ENCODE measurements at regions not wholly inside any gene's neighbourhood (a gene's known extent, or its start where the extent isn't known, plus 50 kb on each side); places are given as distances from the start of the nearest gene placed in this dataset.

- TF ChIP-seq, protein P1, sequence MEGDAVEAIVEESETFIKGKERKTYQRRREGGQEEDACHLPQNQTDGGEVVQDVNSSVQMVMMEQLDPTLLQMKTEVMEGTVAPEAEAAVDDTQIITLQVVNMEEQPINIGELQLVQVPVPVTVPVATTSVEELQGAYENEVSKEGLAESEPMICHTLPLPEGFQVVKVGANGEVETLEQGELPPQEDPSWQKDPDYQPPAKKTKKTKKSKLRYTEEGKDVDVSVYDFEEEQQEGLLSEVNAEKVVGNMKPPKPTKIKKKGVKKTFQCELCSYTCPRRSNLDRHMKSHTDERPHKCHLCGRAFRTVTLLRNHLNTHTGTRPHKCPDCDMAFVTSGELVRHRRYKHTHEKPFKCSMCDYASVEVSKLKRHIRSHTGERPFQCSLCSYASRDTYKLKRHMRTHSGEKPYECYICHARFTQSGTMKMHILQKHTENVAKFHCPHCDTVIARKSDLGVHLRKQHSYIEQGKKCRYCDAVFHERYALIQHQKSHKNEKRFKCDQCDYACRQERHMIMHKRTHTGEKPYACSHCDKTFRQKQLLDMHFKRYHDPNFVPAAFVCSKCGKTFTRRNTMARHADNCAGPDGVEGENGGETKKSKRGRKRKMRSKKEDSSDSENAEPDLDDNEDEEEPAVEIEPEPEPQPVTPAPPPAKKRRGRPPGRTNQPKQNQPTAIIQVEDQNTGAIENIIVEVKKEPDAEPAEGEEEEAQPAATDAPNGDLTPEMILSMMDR (IDR thresholded peaks at IDR 0.05), result no peak
- TF ChIP-seq POLR2A (IDR thresholded peaks at IDR 0.05), result no peak
- no peak for DNase-seq
- H3K4me3 ChIP-seq, result no peak overlapping the region
- intact Hi-C loops (cut with DNase I), result no loop called here
- H3K9me3 ChIP-seq (replicated peaks in 1 of 3), result no peaks in the 10 kb centered on the region
- no peaks in the 10 kb centered on the region for H3K4me1 ChIP-seq (replicated peaks in 1 of 2)
- no peaks in the 10 kb centered on the region for H3K36me3 ChIP-seq (replicated peaks in 1 of 2)
- WGBS, 4 donors, result 55 to 67% (median 60%) methylated on average over 2 of the region's 2 CpGs
- H3K27ac ChIP-seq, result no peak overlapping the region
- no peaks in the 10 kb centered on the region for H3K27me3 ChIP-seq
Measured at GRCh38 chr5:164175083-164175482, 669.7 kb downstream of the MAT2B start.

DNA sequence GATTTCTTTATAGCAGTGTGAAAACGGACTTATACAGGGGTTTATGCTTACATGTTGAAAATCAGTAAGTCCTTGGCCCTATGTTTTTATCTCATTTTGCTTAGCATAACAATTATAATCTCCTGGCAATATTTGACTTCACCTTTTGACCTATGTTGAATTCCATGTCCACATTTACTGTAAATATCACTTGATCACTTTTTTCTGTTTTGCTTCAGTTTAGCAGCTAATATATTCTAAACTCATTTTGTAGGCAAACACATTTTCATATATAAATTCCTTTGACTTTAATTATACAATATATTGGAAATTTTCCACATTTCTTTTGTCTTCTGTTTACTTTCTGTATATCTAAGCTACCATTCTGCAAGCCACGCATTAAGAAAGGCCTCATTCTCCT lies 674.0 kb downstream of the MAT2B start:
- DNase-seq, result no peak
- no peaks in the 10 kb centered on the region for H3K4me1 ChIP-seq (replicated peaks in 1 of 2)
- H3K4me3 ChIP-seq, result no peak overlapping the region
- no peaks in the 10 kb centered on the region for H3K36me3 ChIP-seq (replicated peaks in 1 of 2)
- intact Hi-C loops (cut with DNase I), result no loop called here
- no peaks in the 10 kb centered on the region for H3K9me3 ChIP-seq (replicated peaks in 1 of 3)
- TF ChIP-seq, protein P1 (IDR thresholded peaks at IDR 0.05), result no peak
- no peak for TF ChIP-seq POLR2A (IDR thresholded peaks at IDR 0.05)
- H3K27me3 ChIP-seq, result no peaks in the 10 kb centered on the region
- WGBS, 4 donors, result 61 to 91% (median 80%) methylated on average over 2 of the region's 2 CpGs
- H3K27ac ChIP-seq, result no peak overlapping the region

- Histone ChIP-seq H3K4me3 (no peak overlapping the region), H3K4me1 (replicated peaks in 1 of 2) (no peaks in the 10 kb centered on the region), H3K9me3 (replicated peaks in 1 of 3) (no peaks in the 10 kb centered on the region), H3K27ac (no peak overlapping the region), H3K27me3 (no peaks in the 10 kb centered on the region), H3K36me3 (replicated peaks in 1 of 2) (no peaks in the 10 kb centered on the region)
- 73 to 93% (median 84%) methylated on average over 1 of the region's 1 CpG for WGBS, 4 donors
- no peak for DNase-seq
- intact Hi-C loops (cut with DNase I), result no loop called here
- TF ChIP-seq, protein P1 (IDR thresholded peaks at IDR 0.05), result no peak
- TF ChIP-seq POLR2A (IDR thresholded peaks at IDR 0.05), result no peak
Measured at GRCh38 chr5:164181604-164182003, 676.2 kb downstream of the MAT2B start.

GRCh38 chr5:164184158-164184557 lies 678.7 kb downstream of the MAT2B start:
- DNase-seq, result no peak
- Histone ChIP-seq H3K36me3 (replicated peaks in 1 of 2) (no peaks in the 10 kb centered on the region), H3K9me3 (replicated peaks in 1 of 3) (no peaks in the 10 kb centered on the region), H3K27me3 (no peaks in the 10 kb centered on the region), H3K27ac (no peak overlapping the region), H3K4me1 (replicated peaks in 1 of 2) (no peaks in the 10 kb centered on the region), H3K4me3 (no peak overlapping the region)
- 54 to 82% (median 68%) methylated on average over 3 of the region's 3 CpGs for WGBS, 4 donors
- intact Hi-C loops (cut with DNase I), result no loop called here
- TF ChIP-seq POLR2A (IDR thresholded peaks at IDR 0.05), result no peak
- TF ChIP-seq, protein P1 (IDR thresholded peaks at IDR 0.05), result no peak
